ENCODE measurements at regions not wholly inside any gene's neighbourhood (a gene's known extent, or its start where the extent isn't known, plus 50 kb on each side); places are given as distances from the start of the nearest gene placed in this dataset.

GRCh38 chr6:12593771-12594529 is 122.6 kb upstream of the PHACTR1 start:
- DNase-seq: no peak

- DNase-seq: no peak
Observed at GRCh38 chr6:12594530-12594893, 122.1 kb upstream of the PHACTR1 start.

GRCh38 chr6:12595161-12595811 is 121.3 kb upstream of the PHACTR1 start:
- no peak for DNase-seq

GRCh38 chr6:12596731-12597130 is 119.8 kb upstream of the PHACTR1 start:
- DNase-seq: no peak

- no peak for DNase-seq
Observed at GRCh38 chr6:12598919-12599318, 117.6 kb upstream of the PHACTR1 start.

GRCh38 chr6:12601881-12602280 is 114.7 kb upstream of the PHACTR1 start:
- DNase-seq: no peak

GRCh38 chr6:12602342-12602741 is 114.2 kb upstream of the PHACTR1 start:
- DNase-seq: no peak

GRCh38 chr6:12602951-12603672 is 113.5 kb upstream of the PHACTR1 start:
- peak in 1 of 2 donors; percentile 48 for DNase-seq

- no peak for DNase-seq
Observed at GRCh38 chr6:12603673-12604049, 112.9 kb upstream of the PHACTR1 start.

GRCh38 chr6:12605888-12606345 is 110.7 kb upstream of the PHACTR1 start:
- DNase-seq: peak; percentile 6 to 66

GRCh38 chr6:12606616-12607015 is 110.0 kb upstream of the PHACTR1 start:
- no peak for DNase-seq

- DNase-seq: no peak
Observed at GRCh38 chr6:12608016-12608860, 108.3 kb upstream of the PHACTR1 start.

GRCh38 chr6:12608874-12609273 is 107.7 kb upstream of the PHACTR1 start:
- DNase-seq: no peak

GRCh38 chr6:12609751-12610150 is 106.8 kb upstream of the PHACTR1 start:
- DNase-seq: no peak

GRCh38 chr6:12610862-12611261 is 105.7 kb upstream of the PHACTR1 start:
- DNase-seq: no peak

- no peak for DNase-seq
Observed at GRCh38 chr6:12613811-12614210, 102.8 kb upstream of the PHACTR1 start.

GRCh38 chr6:12614456-12614855 is 102.1 kb upstream of the PHACTR1 start:
- no peak for DNase-seq

GRCh38 chr6:12618296-12618695 is 98.3 kb upstream of the PHACTR1 start:
- DNase-seq: no peak

- no peak for DNase-seq
Observed at GRCh38 chr6:12621754-12622153, 94.8 kb upstream of the PHACTR1 start.

GRCh38 chr6:12622566-12622965 is 94.0 kb upstream of the PHACTR1 start:
- no peak for DNase-seq

GRCh38 chr6:12624142-12624837 is 92.3 kb upstream of the PHACTR1 start:
- DNase-seq: no peak

GRCh38 chr6:12627053-12627452 is 89.5 kb upstream of the PHACTR1 start:
- DNase-seq: no peak

Data from hippocampal formation (tissue), 2 donors.